ENCODE measurements at regions not wholly inside any gene's neighbourhood (a gene's known extent, or its start where the extent isn't known, plus 50 kb on each side); places are given as distances from the start of the nearest gene placed in this dataset.

DNA sequence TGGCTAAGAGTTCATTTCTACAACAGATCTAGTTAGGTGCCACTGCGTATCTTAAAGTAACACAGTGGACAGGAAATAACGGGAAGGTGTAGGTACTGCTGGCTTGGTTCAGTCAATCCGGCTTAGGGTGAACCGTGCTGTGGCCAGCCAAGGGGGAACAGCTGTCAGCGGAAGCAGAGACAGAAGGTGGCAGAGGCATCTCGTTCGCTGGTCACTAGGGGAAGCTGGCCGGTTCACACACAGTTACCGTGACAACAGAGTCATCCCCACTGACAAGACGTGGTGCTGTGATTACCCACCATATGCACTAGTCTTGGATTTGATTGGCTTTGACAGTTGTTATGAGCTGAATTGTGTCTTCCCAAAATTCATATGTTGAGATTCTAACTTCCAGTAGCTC is 58.8 kb upstream of the HDAC4 start:
- H3K4me3 ChIP-seq (ENCODE audit: insufficient read depth, low read depth, low read length) = no peak overlapping the region
- no peaks in the 10 kb centered on the region for H3K27me3 ChIP-seq (ENCODE audit: control insufficient read depth, insufficient read depth, low read length, poor library complexity, severe bottlenecking)
- 89 to 91% methylated on average over 10 of the region's 10 CpGs for WGBS, 2 experiments
- H3K36me3 ChIP-seq (ENCODE audit: control insufficient read depth, insufficient read depth, low read length) = no peaks in the 10 kb centered on the region
- peaks cover 3% of the 10 kb centered on the region for H3K4me1 ChIP-seq (ENCODE audit: control insufficient read depth, insufficient read depth, low read length)
- no peaks in the 10 kb centered on the region for H3K9me3 ChIP-seq (ENCODE audit: control insufficient read depth, low read length)
- H3K27ac ChIP-seq (ENCODE audit: insufficient read depth, low read depth, low read length, poor library complexity, severe bottlenecking) = no peak overlapping the region

DNA sequence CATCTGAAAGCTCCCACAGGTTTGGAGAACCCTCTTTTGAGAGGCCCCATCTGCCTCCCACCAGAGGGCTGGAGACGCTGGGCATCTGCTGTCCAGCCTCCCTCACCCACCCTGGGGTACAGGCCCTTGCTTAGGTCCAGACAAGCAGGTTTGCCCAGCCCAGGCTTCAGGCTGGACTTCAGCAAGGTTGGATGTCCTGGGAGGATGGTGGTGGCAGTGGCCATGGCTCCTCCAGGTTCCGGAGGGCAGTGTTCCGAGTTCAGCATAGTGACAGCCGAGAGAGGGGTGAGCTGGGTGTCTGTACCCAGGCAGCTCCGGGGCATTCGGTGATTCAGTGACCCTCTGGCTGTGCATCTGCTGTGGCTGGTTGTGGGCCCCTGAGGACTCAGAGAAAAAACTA is 58.2 kb upstream of the HDAC4 start:
- no peaks in the 10 kb centered on the region for H3K9me3 ChIP-seq (ENCODE audit: control insufficient read depth, low read length)
- no peak overlapping the region for H3K4me3 ChIP-seq (ENCODE audit: insufficient read depth, low read depth, low read length)
- WGBS, 2 experiments = 97 to 98% methylated on average over 6 of the region's 6 CpGs
- H3K27me3 ChIP-seq (ENCODE audit: control insufficient read depth, insufficient read depth, low read length, poor library complexity, severe bottlenecking) = no peaks in the 10 kb centered on the region
- H3K27ac ChIP-seq (ENCODE audit: insufficient read depth, low read depth, low read length, poor library complexity, severe bottlenecking) = no peak overlapping the region
- H3K36me3 ChIP-seq (ENCODE audit: control insufficient read depth, insufficient read depth, low read length) = no peaks in the 10 kb centered on the region
- peaks cover 3% of the 10 kb centered on the region for H3K4me1 ChIP-seq (ENCODE audit: control insufficient read depth, insufficient read depth, low read length)

DNA sequence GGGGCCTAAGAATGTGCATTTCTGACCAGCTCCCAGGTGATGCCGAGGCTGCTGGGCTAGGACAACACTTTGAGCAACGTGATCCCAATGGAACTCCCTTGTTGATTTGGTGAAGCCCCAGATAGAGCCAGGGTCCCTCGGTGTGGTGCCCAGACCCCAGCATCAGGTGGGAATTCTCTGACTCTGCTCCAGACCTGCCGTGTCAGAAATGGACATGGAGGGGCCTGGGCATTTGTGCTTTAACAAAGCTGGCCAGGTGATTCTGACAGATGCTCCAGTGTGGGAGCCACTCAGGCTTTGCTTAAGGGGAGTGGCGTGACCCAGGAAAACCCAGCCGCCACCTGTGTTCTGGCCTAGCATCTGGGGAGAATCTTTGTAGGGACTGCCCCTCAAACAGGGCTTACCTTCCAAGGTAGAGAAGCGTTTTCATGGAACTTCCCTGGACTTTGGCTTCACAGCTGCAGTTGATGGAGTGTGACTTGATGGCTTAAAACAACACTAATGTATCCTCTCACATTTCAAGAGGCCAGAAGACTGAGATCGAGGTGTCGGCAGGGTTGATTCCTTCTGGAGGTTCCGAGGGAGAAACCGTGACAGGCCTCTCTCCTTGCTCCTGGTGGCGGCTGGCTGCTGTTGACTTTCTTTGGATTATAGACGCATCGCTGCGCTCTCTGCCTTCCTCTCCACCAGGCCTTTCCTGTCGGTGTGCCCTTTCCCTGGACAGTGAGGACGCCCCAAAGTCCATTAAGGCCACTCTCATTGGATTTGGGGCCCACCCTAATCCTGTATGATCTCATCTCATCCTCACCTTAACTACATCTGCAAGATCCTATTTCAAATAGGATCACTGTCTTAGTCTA is 57.0 kb upstream of the HDAC4 start:
- H3K27me3 ChIP-seq (ENCODE audit: control insufficient read depth, insufficient read depth, low read length, poor library complexity, severe bottlenecking) = no peaks in the 10 kb centered on the region
- no peak overlapping the region for H3K27ac ChIP-seq (ENCODE audit: insufficient read depth, low read depth, low read length, poor library complexity, severe bottlenecking)
- H3K9me3 ChIP-seq (ENCODE audit: control insufficient read depth, low read length) = no peaks in the 10 kb centered on the region
- peaks cover 2% of the 10 kb centered on the region for H3K4me1 ChIP-seq (ENCODE audit: control insufficient read depth, insufficient read depth, low read length)
- H3K4me3 ChIP-seq (ENCODE audit: insufficient read depth, low read depth, low read length) = no peak overlapping the region
- 94% methylated on average over 17 of the region's 17 CpGs for WGBS, 2 experiments
- no peaks in the 10 kb centered on the region for H3K36me3 ChIP-seq (ENCODE audit: control insufficient read depth, insufficient read depth, low read length)

DNA sequence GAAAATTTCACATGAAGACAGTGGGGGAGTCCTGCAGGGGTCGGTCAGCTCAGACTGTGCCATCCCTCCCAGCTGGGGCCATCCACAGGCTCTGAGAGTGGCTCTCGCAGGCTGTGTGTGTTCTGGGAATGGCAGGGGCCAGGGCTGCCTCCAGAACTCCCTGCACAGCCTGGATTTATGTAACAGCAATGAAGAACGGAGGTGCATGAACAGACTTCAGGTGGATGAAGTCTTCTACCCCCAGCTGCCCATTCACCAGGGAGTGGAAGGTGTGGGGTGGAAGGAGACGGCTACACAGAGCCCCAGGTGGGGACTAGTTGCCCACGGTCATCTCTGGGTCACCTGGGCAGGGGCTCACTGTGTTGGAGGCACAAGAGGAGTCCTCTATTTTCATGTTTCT is 56.1 kb upstream of the HDAC4 start:
- no peaks in the 10 kb centered on the region for H3K27me3 ChIP-seq (ENCODE audit: control insufficient read depth, insufficient read depth, low read length, poor library complexity, severe bottlenecking)
- no peak overlapping the region for H3K27ac ChIP-seq (ENCODE audit: insufficient read depth, low read depth, low read length, poor library complexity, severe bottlenecking)
- WGBS, 2 experiments = 95 to 97% methylated on average over 5 of the region's 5 CpGs

DNA sequence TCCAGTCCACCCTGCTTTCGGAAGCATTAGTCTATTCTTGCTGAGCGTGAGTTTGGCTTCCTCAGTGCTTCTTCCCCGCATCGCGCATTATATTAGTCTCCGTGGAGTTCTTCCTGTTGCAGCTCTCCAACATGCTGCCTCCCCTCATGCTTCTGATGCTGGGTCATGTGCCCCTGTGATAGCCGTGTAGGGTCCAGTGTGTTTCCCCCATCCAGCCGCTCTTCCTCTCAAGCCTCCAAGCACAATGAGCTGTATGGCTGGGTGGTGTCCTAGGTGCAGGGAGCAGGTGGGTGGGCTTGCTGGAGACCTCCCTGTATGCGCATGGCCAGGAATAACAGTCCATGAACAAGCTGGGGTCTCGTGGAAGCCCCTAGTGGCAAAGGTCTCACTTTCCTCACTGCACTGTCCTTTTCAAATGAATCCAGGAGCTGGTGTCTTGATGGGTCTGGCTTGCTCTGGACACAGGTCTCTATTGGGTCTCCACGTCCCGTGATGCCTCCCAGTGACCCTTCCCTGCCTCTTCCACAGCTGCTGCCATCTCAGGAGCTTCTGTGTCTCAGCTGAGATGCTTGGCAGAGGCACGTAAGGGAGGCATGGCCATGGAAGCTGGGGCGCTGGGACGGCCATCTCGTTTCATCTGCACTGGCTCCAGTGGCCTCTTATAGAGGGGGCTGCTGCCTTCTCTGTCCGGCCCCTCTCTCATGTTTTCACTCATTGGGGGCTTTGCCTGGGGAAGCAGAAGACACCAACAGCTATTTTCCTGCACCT is 54.8 kb upstream of the HDAC4 start:
- WGBS, 2 experiments = 92 to 94% methylated on average over 17 of the region's 17 CpGs
- H3K4me1 ChIP-seq (ENCODE audit: control insufficient read depth, insufficient read depth, low read length) = no peaks in the 10 kb centered on the region
- H3K27ac ChIP-seq (ENCODE audit: insufficient read depth, low read depth, low read length, poor library complexity, severe bottlenecking) = no peak overlapping the region
- no peaks in the 10 kb centered on the region for H3K27me3 ChIP-seq (ENCODE audit: control insufficient read depth, insufficient read depth, low read length, poor library complexity, severe bottlenecking)
- H3K36me3 ChIP-seq (ENCODE audit: control insufficient read depth, insufficient read depth, low read length) = no peaks in the 10 kb centered on the region
- H3K4me3 ChIP-seq (ENCODE audit: insufficient read depth, low read depth, low read length) = no peak overlapping the region
- no peaks in the 10 kb centered on the region for H3K9me3 ChIP-seq (ENCODE audit: control insufficient read depth, low read length)

More for the DNA sequence above, 56.1 kb upstream of the HDAC4 start:
- no peaks in the 10 kb centered on the region for H3K4me1 ChIP-seq (ENCODE audit: control insufficient read depth, insufficient read depth, low read length)
- H3K4me3 ChIP-seq (ENCODE audit: insufficient read depth, low read depth, low read length) = no peak overlapping the region
- no peaks in the 10 kb centered on the region for H3K36me3 ChIP-seq (ENCODE audit: control insufficient read depth, insufficient read depth, low read length)
- H3K9me3 ChIP-seq (ENCODE audit: control insufficient read depth, low read length) = no peaks in the 10 kb centered on the region

DNA sequence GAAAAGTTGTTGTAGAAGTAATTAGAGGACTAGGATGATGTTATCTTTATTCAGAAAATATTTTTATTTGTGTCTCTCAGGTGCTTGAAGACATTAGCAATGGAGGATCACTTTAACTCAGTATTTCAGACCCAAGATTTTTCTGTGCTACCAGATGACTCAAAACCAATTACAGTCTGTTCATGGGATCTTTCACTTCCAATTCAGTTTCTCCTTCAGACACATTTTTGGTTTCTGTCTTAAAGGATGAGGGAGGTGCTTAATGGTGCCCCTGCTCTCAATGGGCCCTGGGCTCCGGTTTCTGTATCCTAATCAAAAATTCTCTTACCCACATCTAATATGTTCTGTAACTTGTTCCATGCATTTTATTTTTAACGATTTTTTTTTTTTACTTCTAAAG is 53.7 kb upstream of the HDAC4 start:
- WGBS, 2 experiments = 86 to 91% methylated on average over 2 of the region's 2 CpGs
- H3K4me1 ChIP-seq (ENCODE audit: control insufficient read depth, insufficient read depth, low read length) = no peaks in the 10 kb centered on the region
- no peak overlapping the region for H3K4me3 ChIP-seq (ENCODE audit: insufficient read depth, low read depth, low read length)
- H3K36me3 ChIP-seq (ENCODE audit: control insufficient read depth, insufficient read depth, low read length) = no peaks in the 10 kb centered on the region
- H3K27me3 ChIP-seq (ENCODE audit: control insufficient read depth, insufficient read depth, low read length, poor library complexity, severe bottlenecking) = no peaks in the 10 kb centered on the region
- no peaks in the 10 kb centered on the region for H3K9me3 ChIP-seq (ENCODE audit: control insufficient read depth, low read length)
- no peak overlapping the region for H3K27ac ChIP-seq (ENCODE audit: insufficient read depth, low read depth, low read length, poor library complexity, severe bottlenecking)
